ENCODE measurements at regions not wholly inside any gene's neighbourhood (a gene's known extent, or its start where the extent isn't known, plus 50 kb on each side); places are given as distances from the start of the nearest gene placed in this dataset.

GRCh38 chr11:110764485-110764884 lies 52.2 kb upstream of the ARHGAP20 start:
- DNase-seq (ENCODE audit: low read depth in 4 of 4, low spot score in 2 of 4), result no peak

GRCh38 chr11:110763249-110764011 lies 51.2 kb upstream of the ARHGAP20 start:
- DNase-seq (ENCODE audit: low read depth in 4 of 4, low spot score in 2 of 4), result peak in 3 of 4 donors; percentile 2 to 32 (median 31)

- no peak for DNase-seq (ENCODE audit: low read depth in 4 of 4, low spot score in 2 of 4)
These were observed 50.4 kb upstream of the ARHGAP20 start for GRCh38 chr11:110762590-110762989.

Measured in left renal cortex interstitium (tissue), 4 donors.